Mucosa of rectum (tissue), 2 donors: ENCODE measurements at regions not wholly inside any gene's neighbourhood (a gene's known extent, or its start where the extent isn't known, plus 50 kb on each side); places are given as distances from the start of the nearest gene placed in this dataset.

Experiments
- H3K27ac ChIP-seq, 2 donors: one replicate each; pipeline ENCODE4 v1.7.0; 2013; ENCODE audit warnings: inconsistent platforms in 2 of 2, low read depth in 2 of 2, low read length in 2 of 2
- H3K27me3 ChIP-seq, 2 donors: one replicate each; pipeline ENCODE4 v1.7.0; 2013; ENCODE audit warnings: low read length in 2 of 2; ENCODE audit not compliant: control insufficient read depth in 2 of 2, insufficient read depth in 2 of 2
- H3K36me3 ChIP-seq, 2 donors: one replicate each; pipeline ENCODE4 v1.7.0; 2013; ENCODE audit warnings: low read length in 2 of 2; ENCODE audit not compliant: control insufficient read depth in 2 of 2, insufficient read depth in 2 of 2
- H3K4me1 ChIP-seq, 2 donors: one replicate each; pipeline ENCODE4 v1.7.0; 2013; ENCODE audit warnings: low read length in 2 of 2, mild to moderate bottlenecking in 1 of 2; ENCODE audit not compliant: control insufficient read depth in 2 of 2, insufficient read depth in 2 of 2
- H3K4me3 ChIP-seq, 2 donors: one replicate each; pipeline ENCODE4 v1.7.0; 2013; ENCODE audit warnings: low read length in 2 of 2
- H3K9ac ChIP-seq, 2 donors: one replicate each; pipeline ENCODE4 v1.7.0; 2013; ENCODE audit warnings: low read length in 2 of 2, low read depth in 1 of 2, mild to moderate bottlenecking in 1 of 2
- H3K9me3 ChIP-seq, 2 donors: one replicate each; pipeline ENCODE4 v1.7.0; 2013; ENCODE audit warnings: low read length in 2 of 2; ENCODE audit not compliant: control insufficient read depth in 2 of 2
- donor health status: healthy.
- donor health status: Normal muscosa, but diverticular disease.

GRCh38 chr18:77645170-77645872 is 395.7 kb downstream of the GALR1 start:
- no peaks in the 10 kb centered on the region for H3K4me1 ChIP-seq
- no peaks in the 10 kb centered on the region for H3K9me3 ChIP-seq
- no peak overlapping the region for H3K4me3 ChIP-seq
- no peak overlapping the region for H3K27ac ChIP-seq
- H3K27me3 ChIP-seq = no peaks in the 10 kb centered on the region
- H3K36me3 ChIP-seq = no peaks in the 10 kb centered on the region
- no peak overlapping the region for H3K9ac ChIP-seq

DNA sequence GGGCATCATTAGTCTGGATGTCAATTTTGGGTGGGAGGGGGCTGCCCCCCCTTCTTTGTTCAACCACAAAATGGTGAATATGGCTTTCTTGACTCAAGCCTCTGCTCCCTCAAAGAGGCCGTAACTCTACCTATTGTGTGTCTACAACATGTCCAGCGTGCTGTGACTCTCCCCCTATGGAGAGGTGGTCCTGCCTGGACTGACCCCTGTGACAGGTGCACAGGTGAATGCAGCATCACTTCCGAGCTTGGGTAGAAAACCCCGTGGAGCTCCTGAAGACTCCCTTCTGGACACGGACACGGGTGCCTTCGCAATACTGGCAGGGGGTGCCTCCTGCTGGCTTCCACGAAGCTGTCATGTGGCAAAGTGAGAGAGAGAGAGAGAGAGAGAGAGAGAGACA is 397.8 kb downstream of the GALR1 start:
- Histone ChIP-seq H3K36me3 (no peaks in the 10 kb centered on the region), H3K4me3 (no peak overlapping the region), H3K9me3 (no peaks in the 10 kb centered on the region), H3K27me3 (peaks cover 0 to 2% of the 10 kb centered on the region in 2 donors), H3K4me1 (no peaks in the 10 kb centered on the region), H3K27ac (no peak overlapping the region), H3K9ac (no peak overlapping the region)

DNA sequence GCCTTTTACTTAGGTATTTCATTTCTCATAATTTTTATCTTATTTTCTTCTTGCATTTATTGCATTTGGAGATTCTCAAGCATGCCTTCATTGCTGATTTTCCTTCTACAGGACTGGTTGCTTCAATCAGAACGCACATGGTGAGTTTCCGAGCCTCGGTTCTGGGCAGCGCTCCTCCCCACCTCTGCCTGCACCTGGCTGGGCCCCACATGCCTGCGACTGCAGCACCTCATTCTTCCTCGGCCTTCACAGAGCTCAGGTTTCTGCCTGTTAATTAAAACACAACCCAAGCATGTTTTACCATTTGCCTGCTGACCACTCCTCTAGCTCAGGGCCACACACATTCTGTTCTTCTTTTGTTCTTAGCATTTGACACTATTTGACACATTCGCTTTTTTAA is 398.8 kb downstream of the GALR1 start:
- Histone ChIP-seq H3K4me1 (no peaks in the 10 kb centered on the region), H3K27ac (no peak overlapping the region), H3K9me3 (no peaks in the 10 kb centered on the region), H3K4me3 (no peak overlapping the region), H3K9ac (no peak overlapping the region), H3K27me3 (peaks cover 0 to 2% of the 10 kb centered on the region in 2 donors), H3K36me3 (no peaks in the 10 kb centered on the region)

GRCh38 chr18:77650799-77651385 is 401.2 kb downstream of the GALR1 start:
- Histone ChIP-seq H3K9me3 (no peaks in the 10 kb centered on the region), H3K4me1 (no peaks in the 10 kb centered on the region), H3K27ac (no peak overlapping the region), H3K4me3 (no peak overlapping the region), H3K9ac (no peak overlapping the region), H3K27me3 (peaks cover 0 to 2% of the 10 kb centered on the region in 2 donors), H3K36me3 (no peaks in the 10 kb centered on the region)

GRCh38 chr18:77651441-77651840 is 401.8 kb downstream of the GALR1 start:
- Histone ChIP-seq H3K4me3 (no peak overlapping the region), H3K27ac (no peak overlapping the region), H3K4me1 (no peaks in the 10 kb centered on the region), H3K9me3 (no peaks in the 10 kb centered on the region), H3K9ac (no peak overlapping the region), H3K27me3 (peaks cover 0 to 2% of the 10 kb centered on the region in 2 donors), H3K36me3 (no peaks in the 10 kb centered on the region)

DNA sequence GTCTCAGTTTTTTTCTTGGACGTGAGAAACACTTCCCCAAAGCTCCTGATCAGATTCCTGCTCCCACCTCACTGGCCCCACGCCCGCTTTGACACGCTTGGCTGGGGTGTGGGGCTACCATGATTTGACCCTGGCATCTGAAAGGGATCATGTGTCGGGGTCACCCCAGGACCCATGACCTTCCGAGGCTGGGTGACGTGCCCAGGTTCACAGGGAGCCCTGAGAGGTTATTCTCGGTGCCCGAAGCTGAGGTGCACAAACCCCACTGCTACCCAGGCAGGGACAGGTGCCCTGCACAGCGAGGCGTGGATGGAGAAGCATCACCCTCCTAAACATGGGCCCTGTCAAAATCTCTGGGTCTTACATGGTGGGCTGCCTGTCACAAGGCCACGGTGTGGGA is 404.1 kb downstream of the GALR1 start:
- Histone ChIP-seq H3K36me3 (no peaks in the 10 kb centered on the region), H3K27ac (no peak overlapping the region), H3K9me3 (no peaks in the 10 kb centered on the region), H3K9ac (no peak overlapping the region), H3K27me3 (peaks cover 0 to 2% of the 10 kb centered on the region in 2 donors), H3K4me3 (no peak overlapping the region), H3K4me1 (no peaks in the 10 kb centered on the region)

- no peaks in the 10 kb centered on the region for H3K36me3 ChIP-seq
- H3K4me3 ChIP-seq = no peak overlapping the region
- H3K27me3 ChIP-seq = peaks cover 0 to 2% of the 10 kb centered on the region in 2 donors
- H3K27ac ChIP-seq = no peak overlapping the region
- no peaks in the 10 kb centered on the region for H3K9me3 ChIP-seq
- no peak overlapping the region for H3K9ac ChIP-seq
- H3K4me1 ChIP-seq = no peaks in the 10 kb centered on the region
Measured at GRCh38 chr18:77654302-77654701, 404.7 kb downstream of the GALR1 start.

GRCh38 chr18:77657651-77658298 is 408.1 kb downstream of the GALR1 start:
- Histone ChIP-seq H3K27ac (no peak overlapping the region), H3K36me3 (no peaks in the 10 kb centered on the region), H3K4me3 (no peak overlapping the region), H3K27me3 (no peaks in the 10 kb centered on the region), H3K9me3 (no peaks in the 10 kb centered on the region), H3K9ac (no peak overlapping the region), H3K4me1 (no peaks in the 10 kb centered on the region)

DNA sequence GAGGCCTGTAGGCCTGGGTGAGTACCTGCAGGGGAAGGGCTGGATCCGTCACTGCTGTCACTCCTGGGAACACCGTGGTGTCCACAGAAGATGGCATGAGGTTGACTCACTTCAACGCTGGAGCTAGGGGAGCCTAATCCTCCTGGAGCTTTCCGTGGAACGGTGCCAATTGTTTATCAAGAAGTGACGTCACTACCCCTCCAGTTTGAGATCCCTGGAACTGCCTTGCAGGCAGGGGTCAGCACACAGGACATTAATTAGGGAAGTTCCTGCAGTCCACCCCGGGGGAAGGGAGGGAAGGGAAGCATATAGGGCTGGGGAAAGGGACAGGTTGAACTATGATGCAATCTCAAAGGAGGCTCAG is 408.6 kb downstream of the GALR1 start:
- no peaks in the 10 kb centered on the region for H3K36me3 ChIP-seq

DNA sequence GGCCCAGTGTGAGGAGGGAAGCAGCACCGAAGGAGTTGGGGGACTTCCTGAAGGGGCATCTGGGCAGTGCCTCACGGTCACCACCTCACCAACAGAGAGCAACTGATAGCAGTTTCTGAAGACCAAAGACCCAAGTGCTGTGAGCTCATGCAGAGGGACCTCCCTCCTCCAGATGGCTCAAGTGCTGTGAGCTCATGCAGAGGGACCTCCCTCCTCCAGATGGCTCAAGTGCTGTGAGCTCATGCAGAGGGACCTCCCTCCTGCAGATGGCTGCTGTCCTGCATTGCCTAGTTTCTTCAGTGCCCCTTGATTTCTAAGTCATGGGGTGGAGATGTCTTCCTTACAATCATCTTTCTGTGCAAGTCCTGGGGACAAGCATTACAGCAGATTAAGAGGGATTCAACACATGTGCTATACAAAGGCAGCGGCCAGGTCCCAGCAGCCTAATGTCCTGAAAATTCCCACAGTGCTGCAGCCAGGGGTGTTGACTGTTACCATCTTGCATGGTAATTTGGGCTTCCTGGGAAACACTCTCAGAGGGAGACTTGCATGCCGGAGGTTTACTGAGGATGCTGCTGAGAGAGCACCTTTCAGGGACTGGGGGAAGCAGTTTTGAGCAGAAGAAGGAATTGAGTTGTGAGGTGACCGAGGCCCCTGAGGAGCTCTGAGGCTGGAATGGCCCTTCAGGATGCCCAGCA is 409.3 kb downstream of the GALR1 start:
- Histone ChIP-seq H3K27ac (no peak overlapping the region), H3K4me3 (no peak overlapping the region), H3K9ac (no peak overlapping the region), H3K36me3 (no peaks in the 10 kb centered on the region), H3K9me3 (no peaks in the 10 kb centered on the region), H3K27me3 (no peaks in the 10 kb centered on the region), H3K4me1 (no peaks in the 10 kb centered on the region)

More for the DNA sequence above, 408.6 kb downstream of the GALR1 start:
- H3K27me3 ChIP-seq = no peaks in the 10 kb centered on the region
- H3K4me3 ChIP-seq = no peak overlapping the region
- no peaks in the 10 kb centered on the region for H3K4me1 ChIP-seq
- H3K9ac ChIP-seq = no peak overlapping the region
- no peak overlapping the region for H3K27ac ChIP-seq
- no peaks in the 10 kb centered on the region for H3K9me3 ChIP-seq
